AG04449 (cell line): ENCODE measurements at regions not wholly inside any gene's neighbourhood (a gene's known extent, or its start where the extent isn't known, plus 50 kb on each side); places are given as distances from the start of the nearest gene placed in this dataset.
"Not testable (repeated sequence)": the region's sequence is repeated elsewhere in the genome, so short reads cannot be mapped to it uniquely, and the experiment has no call there.

ENCODE experiments used
- CTCF ChIA-PET: fragments of 350-600 bp; formaldehyde crosslinking; extraction: SDS; loops from one replicate; lab custom pipeline; 2021; ENCODE audit warnings: antibody characterized with exemption; lab: Yijun Ruan, JAX
- POLR2A ChIA-PET: fragments of 400-600, 350-600 bp; formaldehyde crosslinking; extraction: SDS; loops from one replicate; lab custom pipeline; 2020; ENCODE audit warnings: antibody characterized with exemption, inconsistent platforms; lab: Yijun Ruan, JAX
- DNase-seq: peaks from one replicate; pipeline ENCODE4 v3.0.0-alpha.2; 2010; ENCODE audit warnings: low read depth, low spot score
- H3K4me3 ChIP-seq: 2 replicates; pipeline ENCODE4 v1.5.1; 2011; ENCODE audit warnings: low read depth, mild to moderate bottlenecking, control low read depth, low read length
- TF ChIP-seq, protein P1 (sequence below): IDR thresholded peaks from one replicate; pipeline ENCODE4 v1.5.1; 2011; ENCODE audit warnings: mild to moderate bottlenecking, moderate library complexity, low read length, control low read depth, inconsistent platforms; ENCODE audit not compliant: insufficient read depth; ENCODE audit errors: missing control alignments

DNA sequence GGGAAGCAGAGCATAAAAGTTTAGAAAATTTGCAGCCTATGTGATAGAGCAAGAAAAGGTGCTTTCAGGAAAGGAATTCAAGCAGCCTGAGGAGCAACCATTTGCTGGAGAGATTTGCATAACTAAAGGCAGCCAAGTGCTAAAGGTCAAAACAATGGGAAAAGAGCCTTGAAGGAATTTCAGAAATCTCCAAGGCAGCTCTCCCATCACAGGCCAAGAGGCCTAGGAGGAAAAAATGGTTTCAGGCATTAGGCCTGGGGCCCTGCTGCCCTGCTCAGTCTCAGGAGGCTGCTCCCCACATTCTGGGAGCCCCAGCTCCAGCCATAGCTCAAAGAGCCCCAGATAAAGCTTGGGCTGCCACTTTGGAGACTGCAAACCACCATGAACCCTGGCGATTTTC, 95.9 kb upstream of the UNC5B start:
- CTCF ChIA-PET, result no interaction called here
- TF ChIP-seq, protein P1, sequence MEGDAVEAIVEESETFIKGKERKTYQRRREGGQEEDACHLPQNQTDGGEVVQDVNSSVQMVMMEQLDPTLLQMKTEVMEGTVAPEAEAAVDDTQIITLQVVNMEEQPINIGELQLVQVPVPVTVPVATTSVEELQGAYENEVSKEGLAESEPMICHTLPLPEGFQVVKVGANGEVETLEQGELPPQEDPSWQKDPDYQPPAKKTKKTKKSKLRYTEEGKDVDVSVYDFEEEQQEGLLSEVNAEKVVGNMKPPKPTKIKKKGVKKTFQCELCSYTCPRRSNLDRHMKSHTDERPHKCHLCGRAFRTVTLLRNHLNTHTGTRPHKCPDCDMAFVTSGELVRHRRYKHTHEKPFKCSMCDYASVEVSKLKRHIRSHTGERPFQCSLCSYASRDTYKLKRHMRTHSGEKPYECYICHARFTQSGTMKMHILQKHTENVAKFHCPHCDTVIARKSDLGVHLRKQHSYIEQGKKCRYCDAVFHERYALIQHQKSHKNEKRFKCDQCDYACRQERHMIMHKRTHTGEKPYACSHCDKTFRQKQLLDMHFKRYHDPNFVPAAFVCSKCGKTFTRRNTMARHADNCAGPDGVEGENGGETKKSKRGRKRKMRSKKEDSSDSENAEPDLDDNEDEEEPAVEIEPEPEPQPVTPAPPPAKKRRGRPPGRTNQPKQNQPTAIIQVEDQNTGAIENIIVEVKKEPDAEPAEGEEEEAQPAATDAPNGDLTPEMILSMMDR, result no peak
- POLR2A ChIA-PET, result no interaction called here
- no peak overlapping the region for H3K4me3 ChIP-seq
- no peak for DNase-seq

DNA sequence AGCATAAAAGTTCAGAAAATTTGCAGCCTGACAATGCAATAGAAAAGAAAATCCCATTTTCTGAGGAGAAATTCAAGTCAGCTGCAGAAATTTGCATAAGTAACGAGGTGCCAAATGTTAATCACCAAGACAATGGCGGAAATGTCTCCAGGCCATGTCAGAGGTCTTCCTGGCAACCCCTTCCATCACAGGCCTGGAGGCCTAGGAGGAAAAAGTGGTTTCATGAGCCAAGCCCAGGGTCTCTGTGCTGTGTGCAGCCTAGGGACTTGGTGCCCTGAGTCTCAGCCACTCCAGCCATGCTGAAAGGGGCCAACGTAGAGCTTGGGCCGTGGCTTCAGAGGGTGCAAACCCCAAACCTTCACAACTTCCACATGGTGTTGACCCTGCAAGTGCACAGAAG, 94.8 kb upstream of the UNC5B start:
- H3K4me3 ChIP-seq, CTCF ChIA-PET, DNase-seq: not testable (repeated sequence)

DNA sequence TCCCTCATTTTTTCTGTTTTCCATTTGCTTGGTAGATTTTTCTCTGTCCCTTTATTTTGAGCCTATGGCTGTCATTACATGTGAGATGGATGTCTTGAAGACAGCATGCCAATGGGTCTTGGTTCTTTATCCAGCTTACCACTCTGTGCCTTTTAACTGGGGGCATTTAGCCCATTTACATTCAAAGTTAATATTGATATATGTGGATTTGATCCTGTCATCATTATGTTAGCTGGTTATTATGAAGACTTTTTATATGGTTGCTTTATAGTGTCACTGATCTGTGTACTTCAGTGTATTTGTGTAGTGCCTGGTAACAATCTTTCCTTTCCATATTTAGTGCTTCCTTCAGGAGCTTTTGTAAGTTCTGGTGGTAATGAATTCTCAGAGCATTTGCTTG, 89.3 kb upstream of the UNC5B start:
- TF ChIP-seq, protein P1, result no peak
- CTCF ChIA-PET, result no interaction called here

More for the DNA sequence above, 94.8 kb upstream of the UNC5B start:
- POLR2A ChIA-PET, result not testable (repeated sequence)

DNA sequence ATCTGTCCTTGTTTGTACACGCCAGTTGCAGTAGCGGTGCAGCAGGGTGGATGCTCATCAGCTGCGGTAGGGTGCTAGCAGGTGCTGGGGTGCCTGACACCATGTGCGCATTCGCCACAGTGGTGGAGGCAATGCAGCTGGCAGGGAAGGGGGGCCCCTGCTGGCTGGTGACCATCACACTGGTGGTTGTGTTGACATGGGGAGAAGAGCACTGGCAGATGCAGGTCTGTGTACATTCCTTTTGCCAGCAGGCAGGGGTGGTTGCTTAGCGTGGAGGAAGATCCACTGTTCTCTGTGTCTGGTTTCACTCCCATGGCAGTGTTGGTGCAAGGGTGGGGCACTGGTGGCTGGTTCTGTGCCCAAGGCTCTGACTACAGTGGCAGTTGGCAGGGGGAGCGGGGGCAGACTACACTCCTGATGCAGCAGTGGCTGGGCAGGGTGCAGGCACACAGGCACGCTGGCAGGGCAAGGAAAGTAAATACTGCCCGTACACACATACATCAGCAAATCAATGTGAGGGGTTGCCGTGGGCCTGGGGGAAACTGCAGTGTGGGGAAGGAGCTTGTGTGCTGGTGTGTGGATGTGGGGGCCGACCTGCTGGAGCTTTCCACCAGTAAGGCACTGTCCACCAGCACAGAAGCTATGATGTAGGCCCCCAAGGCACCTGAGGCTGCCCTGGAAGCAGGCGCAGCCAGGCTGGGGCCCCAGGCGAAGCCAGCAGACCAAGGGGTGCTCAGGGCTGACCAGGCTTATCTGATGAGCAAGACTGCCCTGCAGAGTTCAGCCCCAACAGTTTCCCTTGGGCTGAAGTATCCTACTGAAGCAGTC, 87.2 kb upstream of the UNC5B start:
- no peak overlapping the region for H3K4me3 ChIP-seq
- TF ChIP-seq, protein P1, result no peak
- ChIA-PET POLR2A (no interaction called here), CTCF (no interaction called here)
- DNase-seq, result no peak

More for the DNA sequence above, 89.3 kb upstream of the UNC5B start:
- DNase-seq, result no peak
- POLR2A ChIA-PET, result no interaction called here
- H3K4me3 ChIP-seq, result no peak overlapping the region

- ChIA-PET POLR2A (no interaction called here), CTCF (no interaction called here)
- H3K4me3 ChIP-seq, result no peak overlapping the region
- DNase-seq, result no peak
- TF ChIP-seq, protein P1, result no peak
Measured at GRCh38 chr10:71125749-71126107, 86.6 kb upstream of the UNC5B start.

DNA sequence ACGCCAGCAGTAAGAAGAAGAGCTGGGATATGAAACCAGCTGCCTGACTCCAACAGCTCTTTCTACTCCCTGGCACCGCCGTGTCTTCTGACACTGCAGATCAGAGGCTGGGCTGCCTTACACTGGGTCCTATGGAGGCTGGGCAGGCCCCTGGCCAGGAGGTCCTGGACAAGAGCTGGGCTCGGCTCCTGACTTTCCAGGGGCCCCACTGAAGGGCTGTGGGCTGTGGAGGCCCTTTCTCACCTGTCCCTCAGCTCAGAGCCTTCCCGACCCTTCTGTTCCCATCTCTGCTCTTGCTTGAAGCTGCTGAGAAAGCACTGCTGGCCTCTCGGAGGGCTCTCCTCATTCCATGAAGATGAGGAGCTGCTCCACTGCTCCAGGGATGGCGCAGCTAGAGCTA, 85.9 kb upstream of the UNC5B start:
- ChIA-PET POLR2A (interaction anchor here (0.6 kb wide), 1 partner anchor 202 kb away, joined by 3 read pairs; no protein-coding TSS in a partner anchor), CTCF (no interaction called here)
- TF ChIP-seq, protein P1, result no peak
- DNase-seq, result no peak
- H3K4me3 ChIP-seq, result no peak overlapping the region

DNA sequence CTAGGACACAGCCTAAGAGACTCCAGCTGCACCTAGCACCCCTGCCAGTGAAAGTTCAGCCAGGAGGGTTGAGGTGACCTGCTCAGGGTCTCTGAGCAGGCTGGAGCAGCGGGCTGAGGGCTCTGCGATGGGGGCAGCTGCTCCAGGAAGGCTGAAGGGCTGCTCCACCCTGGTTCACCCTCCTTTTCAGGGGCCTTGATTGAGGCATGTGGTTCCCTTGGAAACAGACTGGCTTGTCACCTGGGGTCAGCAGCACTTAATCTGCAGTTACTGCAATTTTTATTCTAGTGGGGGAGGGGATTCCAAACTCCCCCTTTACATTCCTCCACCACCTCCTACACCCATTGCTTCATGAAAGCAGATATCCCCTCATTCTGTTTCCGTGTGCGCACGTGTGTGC, 85.3 kb upstream of the UNC5B start:
- CTCF ChIA-PET, result no interaction called here
- POLR2A ChIA-PET, result no interaction called here
- DNase-seq, result no peak
- TF ChIP-seq, protein P1, result no peak
- no peak overlapping the region for H3K4me3 ChIP-seq
